ENCODE measurements at regions not wholly inside any gene's neighbourhood (a gene's known extent, or its start where the extent isn't known, plus 50 kb on each side); places are given as distances from the start of the nearest gene placed in this dataset.

DNA sequence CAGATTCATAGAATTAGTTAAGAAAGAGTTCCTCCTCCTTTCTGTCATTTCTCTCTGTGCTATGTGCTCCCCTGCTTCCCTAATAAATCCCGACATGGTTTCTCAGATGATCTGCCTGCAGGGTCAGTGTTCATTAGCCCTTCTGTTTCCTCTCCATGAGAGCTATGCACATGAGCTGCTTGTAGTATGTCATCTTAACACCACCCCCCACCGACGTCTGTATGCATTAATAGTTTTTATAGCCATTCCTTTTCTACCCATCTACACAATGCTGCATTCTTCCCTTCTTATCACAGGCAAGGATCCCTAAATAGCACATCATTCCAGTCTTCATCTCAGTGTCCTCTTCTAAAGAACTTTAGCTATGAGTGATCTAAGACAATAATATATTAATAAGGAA, 809.1 kb downstream of the ANKRD7 start:
- TF ChIP-seq POLR2A (IDR thresholded peaks at IDR 0.05): no peak
- TF ChIP-seq, protein P1, sequence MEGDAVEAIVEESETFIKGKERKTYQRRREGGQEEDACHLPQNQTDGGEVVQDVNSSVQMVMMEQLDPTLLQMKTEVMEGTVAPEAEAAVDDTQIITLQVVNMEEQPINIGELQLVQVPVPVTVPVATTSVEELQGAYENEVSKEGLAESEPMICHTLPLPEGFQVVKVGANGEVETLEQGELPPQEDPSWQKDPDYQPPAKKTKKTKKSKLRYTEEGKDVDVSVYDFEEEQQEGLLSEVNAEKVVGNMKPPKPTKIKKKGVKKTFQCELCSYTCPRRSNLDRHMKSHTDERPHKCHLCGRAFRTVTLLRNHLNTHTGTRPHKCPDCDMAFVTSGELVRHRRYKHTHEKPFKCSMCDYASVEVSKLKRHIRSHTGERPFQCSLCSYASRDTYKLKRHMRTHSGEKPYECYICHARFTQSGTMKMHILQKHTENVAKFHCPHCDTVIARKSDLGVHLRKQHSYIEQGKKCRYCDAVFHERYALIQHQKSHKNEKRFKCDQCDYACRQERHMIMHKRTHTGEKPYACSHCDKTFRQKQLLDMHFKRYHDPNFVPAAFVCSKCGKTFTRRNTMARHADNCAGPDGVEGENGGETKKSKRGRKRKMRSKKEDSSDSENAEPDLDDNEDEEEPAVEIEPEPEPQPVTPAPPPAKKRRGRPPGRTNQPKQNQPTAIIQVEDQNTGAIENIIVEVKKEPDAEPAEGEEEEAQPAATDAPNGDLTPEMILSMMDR (IDR thresholded peaks at IDR 0.05): no peak

Data from vagina (tissue), 2 donors.